ENCODE measurements at regions not wholly inside any gene's neighbourhood (a gene's known extent, or its start where the extent isn't known, plus 50 kb on each side); places are given as distances from the start of the nearest gene placed in this dataset.

DNA sequence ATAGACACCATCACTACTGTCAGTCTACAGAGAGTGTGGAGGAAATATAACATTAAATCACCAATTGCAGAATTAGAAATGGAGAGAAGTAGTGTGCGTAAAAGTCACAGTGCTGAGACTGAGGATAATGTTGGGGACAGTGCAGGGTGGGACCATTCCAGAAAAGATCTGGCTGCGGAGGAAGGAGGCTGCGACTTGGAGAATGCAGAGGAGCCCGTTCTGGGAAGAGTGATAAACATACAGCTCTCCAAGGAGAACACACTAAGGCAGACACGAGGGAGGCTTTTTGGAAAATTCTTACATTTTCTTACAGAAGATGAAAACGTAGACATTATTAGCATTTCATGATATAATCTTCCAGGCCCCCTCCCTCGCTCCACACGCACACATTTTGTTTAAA, 337.8 kb downstream of the IRS2 start:
- H3K27ac ChIP-seq, result no peak overlapping the region
- no peak for DNase-seq
- H3K27me3 ChIP-seq, result no peaks in the 10 kb centered on the region
- TF ChIP-seq, protein P1, sequence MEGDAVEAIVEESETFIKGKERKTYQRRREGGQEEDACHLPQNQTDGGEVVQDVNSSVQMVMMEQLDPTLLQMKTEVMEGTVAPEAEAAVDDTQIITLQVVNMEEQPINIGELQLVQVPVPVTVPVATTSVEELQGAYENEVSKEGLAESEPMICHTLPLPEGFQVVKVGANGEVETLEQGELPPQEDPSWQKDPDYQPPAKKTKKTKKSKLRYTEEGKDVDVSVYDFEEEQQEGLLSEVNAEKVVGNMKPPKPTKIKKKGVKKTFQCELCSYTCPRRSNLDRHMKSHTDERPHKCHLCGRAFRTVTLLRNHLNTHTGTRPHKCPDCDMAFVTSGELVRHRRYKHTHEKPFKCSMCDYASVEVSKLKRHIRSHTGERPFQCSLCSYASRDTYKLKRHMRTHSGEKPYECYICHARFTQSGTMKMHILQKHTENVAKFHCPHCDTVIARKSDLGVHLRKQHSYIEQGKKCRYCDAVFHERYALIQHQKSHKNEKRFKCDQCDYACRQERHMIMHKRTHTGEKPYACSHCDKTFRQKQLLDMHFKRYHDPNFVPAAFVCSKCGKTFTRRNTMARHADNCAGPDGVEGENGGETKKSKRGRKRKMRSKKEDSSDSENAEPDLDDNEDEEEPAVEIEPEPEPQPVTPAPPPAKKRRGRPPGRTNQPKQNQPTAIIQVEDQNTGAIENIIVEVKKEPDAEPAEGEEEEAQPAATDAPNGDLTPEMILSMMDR (IDR thresholded peaks at IDR 0.05), result no peak
- intact Hi-C loops (cut with DNase I; ENCODE audit: low total_unique reads), result no loop called here
- H3K36me3 ChIP-seq, result no peaks in the 10 kb centered on the region
- no peak overlapping the region for H3K4me3 ChIP-seq
- H3K4me1 ChIP-seq, result peaks cover 0 to 4% (median under 1%) of the 10 kb centered on the region in 4 donors
- H3K9me3 ChIP-seq, result peaks cover 0 to 6% (median 0%) of the 10 kb centered on the region in 3 donors

DNA sequence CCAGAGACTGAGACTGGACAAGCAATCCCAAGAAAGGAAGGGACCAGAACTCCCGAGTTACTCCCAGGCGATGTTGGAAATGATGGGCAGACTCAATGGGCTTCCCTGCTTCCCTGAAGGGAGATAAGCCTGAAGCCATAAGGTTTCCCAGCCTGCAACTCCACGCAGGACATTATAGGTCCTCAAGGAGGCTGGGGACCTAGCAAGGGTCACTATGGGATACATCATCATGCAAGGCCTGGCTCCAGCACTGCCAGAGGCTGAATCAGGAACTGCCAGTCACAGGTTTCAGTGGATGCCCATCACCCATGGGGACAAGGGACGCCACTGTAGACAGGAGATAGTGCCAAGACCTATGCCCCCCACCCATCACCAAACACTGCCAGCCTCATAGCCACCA, 338.7 kb downstream of the IRS2 start:
- Histone ChIP-seq H3K27ac (no peak overlapping the region), H3K4me1 (no peaks in the 10 kb centered on the region), H3K36me3 (no peaks in the 10 kb centered on the region), H3K4me3 (no peak overlapping the region), H3K9me3 (peaks cover 0 to 8% (median 0%) of the 10 kb centered on the region in 3 donors), H3K27me3 (no peaks in the 10 kb centered on the region)
- TF ChIP-seq, protein P1 (IDR thresholded peaks at IDR 0.05), result no peak
- intact Hi-C loops (cut with DNase I; ENCODE audit: low total_unique reads), result no loop called here
- no peak for DNase-seq

GRCh38 chr13:109440320-109440719, 346.1 kb downstream of the IRS2 start:
- H3K4me3 ChIP-seq, result no peak overlapping the region
- no peaks in the 10 kb centered on the region for H3K36me3 ChIP-seq
- no peak for DNase-seq
- peaks cover 0 to 3% (median 0%) of the 10 kb centered on the region in 3 donors for H3K9me3 ChIP-seq
- H3K27me3 ChIP-seq, result no peaks in the 10 kb centered on the region
- no peak overlapping the region for H3K27ac ChIP-seq
- TF ChIP-seq, protein P1 (IDR thresholded peaks at IDR 0.05), result no peak
- intact Hi-C loops (cut with DNase I; ENCODE audit: low total_unique reads), result no loop called here
- H3K4me1 ChIP-seq, result no peaks in the 10 kb centered on the region

GRCh38 chr13:109439813-109440212, 346.6 kb downstream of the IRS2 start:
- Histone ChIP-seq H3K4me3 (no peak overlapping the region), H3K27ac (no peak overlapping the region), H3K27me3 (no peaks in the 10 kb centered on the region), H3K9me3 (peaks cover 0 to 3% (median 0%) of the 10 kb centered on the region in 3 donors), H3K36me3 (no peaks in the 10 kb centered on the region), H3K4me1 (no peaks in the 10 kb centered on the region)
- intact Hi-C loops (cut with DNase I; ENCODE audit: low total_unique reads), result no loop called here
- no peak for DNase-seq
- TF ChIP-seq, protein P1 (IDR thresholded peaks at IDR 0.05), result no peak

GRCh38 chr13:109436841-109437240, 349.5 kb downstream of the IRS2 start:
- no peaks in the 10 kb centered on the region for H3K36me3 ChIP-seq
- intact Hi-C loops (cut with DNase I; ENCODE audit: low total_unique reads), result no loop called here
- TF ChIP-seq, protein P1 (IDR thresholded peaks at IDR 0.05), result no peak
- no peak overlapping the region for H3K27ac ChIP-seq
- H3K9me3 ChIP-seq, result no peaks in the 10 kb centered on the region
- no peak overlapping the region for H3K4me3 ChIP-seq
- H3K27me3 ChIP-seq, result no peaks in the 10 kb centered on the region
- H3K4me1 ChIP-seq, result peaks cover 0 to 17% (median 3%) of the 10 kb centered on the region in 4 donors
- DNase-seq, result no peak

DNA sequence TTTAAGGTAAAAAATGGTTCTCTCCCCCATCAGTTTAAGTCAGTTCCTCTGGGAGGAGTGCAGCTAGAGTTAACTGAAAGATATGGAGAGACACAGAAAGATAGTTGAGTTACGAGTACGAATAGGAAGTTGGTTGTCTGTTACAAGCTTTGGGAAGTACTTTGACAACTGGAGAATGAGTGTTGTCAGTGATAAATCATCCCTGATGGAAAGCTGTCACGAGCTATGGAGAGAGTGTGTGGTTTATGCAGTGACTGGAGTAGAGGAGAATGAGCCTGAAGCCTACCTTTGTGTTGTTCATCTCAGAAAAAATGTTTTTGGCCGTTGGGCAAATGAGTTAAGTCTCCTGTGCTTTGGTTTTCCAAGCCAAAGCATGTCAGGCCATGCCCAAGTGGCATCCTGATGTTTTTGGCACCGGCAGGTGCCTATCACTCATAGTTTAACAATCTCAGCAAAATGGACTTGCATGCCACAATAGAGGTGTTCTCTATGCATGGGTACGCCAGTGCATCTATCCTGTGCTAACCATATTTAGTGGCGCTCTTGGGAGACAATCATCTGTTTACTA, 350.2 kb downstream of the IRS2 start:
- Histone ChIP-seq H3K36me3 (no peaks in the 10 kb centered on the region), H3K4me3 (no peak overlapping the region), H3K27me3 (no peaks in the 10 kb centered on the region), H3K27ac (no peak overlapping the region), H3K9me3 (no peaks in the 10 kb centered on the region), H3K4me1 (peaks cover 0 to 17% (median 3%) of the 10 kb centered on the region in 4 donors)
- intact Hi-C loops (cut with DNase I; ENCODE audit: low total_unique reads), result no loop called here
- TF ChIP-seq, protein P1 (IDR thresholded peaks at IDR 0.05), result no peak
- DNase-seq, result no peak
